ENCODE measurements at regions not wholly inside any gene's neighbourhood (a gene's known extent, or its start where the extent isn't known, plus 50 kb on each side); places are given as distances from the start of the nearest gene placed in this dataset.

GRCh38 chr1:219500327-219500897, 112.5 kb downstream of the ZC3H11B start:
- DNase-seq (ENCODE audit: low read depth, low spot score): no peak
- Histone ChIP-seq H3K4me1 (ENCODE audit: control insufficient read depth, extremely low read depth, insufficient read depth, low read length) (no peaks in the 10 kb centered on the region), H2AFZ (ENCODE audit: control insufficient read depth, low read length) (no peak overlapping the region), H3K36me3 (ENCODE audit: control insufficient read depth in 2 of 2, extremely low read depth in 1 of 2, insufficient read depth in 2 of 2, low read length in 2 of 2) (no peaks in the 10 kb centered on the region), H3K4me3 (ENCODE audit: control insufficient read depth in 2 of 3, extremely low read depth in 1 of 3, insufficient read depth in 2 of 3, low read depth in 1 of 3, low read length in 3 of 3) (no peak overlapping the region), H3K27ac (ENCODE audit: control insufficient read depth, insufficient read depth, low read length) (no peak overlapping the region), H3K9me3 (ENCODE audit: control insufficient read depth, low read depth, low read length) (no peaks in the 10 kb centered on the region), H3K79me2 (ENCODE audit: control insufficient read depth, insufficient read depth, low read length) (no peaks in the 10 kb centered on the region), H4K20me1 (ENCODE audit: control insufficient read depth, extremely low read depth, insufficient read depth, low read length) (no peaks in the 10 kb centered on the region), H3K27me3 (ENCODE audit: control insufficient read depth, extremely low read depth, insufficient read depth, low read length) (no peaks in the 10 kb centered on the region), H3K9ac (ENCODE audit: control insufficient read depth, extremely low read depth, insufficient read depth, low read length) (no peak overlapping the region), H3K4me2 (ENCODE audit: control insufficient read depth, extremely low read depth, insufficient read depth, low read depth, low read length) (no peak overlapping the region), H3K9me1 (ENCODE audit: control insufficient read depth, extremely low read depth, insufficient read depth, low read length) (no peaks in the 10 kb centered on the region)
- FAIRE-seq: no peak
- TF ChIP-seq EZH2 (IDR thresholded peaks at IDR 0.05; ENCODE audit: low read length) (no peak), CTCF (optimal IDR thresholded peaks at IDR 0.05 in 1 of 3, IDR thresholded peaks at IDR 0.05 in 1 of 3, conservative IDR thresholded peaks at IDR 0.05 in 1 of 3; ENCODE audit: extremely low read depth in 1 of 3, insufficient read depth in 2 of 3, low read length in 3 of 3) (no peak)
- dilution Hi-C loops (cut with MboI; ENCODE audit: extremely low pct_ligation_motif_present, low sequenced_read_pairs): no loop called here

- no peak overlapping the region for H3K4me2 ChIP-seq (ENCODE audit: control insufficient read depth, extremely low read depth, insufficient read depth, low read depth, low read length)
- no peaks in the 10 kb centered on the region for H3K9me3 ChIP-seq (ENCODE audit: control insufficient read depth, low read depth, low read length)
- TF ChIP-seq CTCF (optimal IDR thresholded peaks at IDR 0.05 in 1 of 3, IDR thresholded peaks at IDR 0.05 in 1 of 3, conservative IDR thresholded peaks at IDR 0.05 in 1 of 3; ENCODE audit: extremely low read depth in 1 of 3, insufficient read depth in 2 of 3, low read length in 3 of 3) (no peak), EZH2 (IDR thresholded peaks at IDR 0.05; ENCODE audit: low read length) (no peak)
- no peak overlapping the region for H3K27ac ChIP-seq (ENCODE audit: control insufficient read depth, insufficient read depth, low read length)
- no peaks in the 10 kb centered on the region for H3K79me2 ChIP-seq (ENCODE audit: control insufficient read depth, insufficient read depth, low read length)
- dilution Hi-C loops (cut with MboI; ENCODE audit: extremely low pct_ligation_motif_present, low sequenced_read_pairs): no loop called here
- no peaks in the 10 kb centered on the region for H4K20me1 ChIP-seq (ENCODE audit: control insufficient read depth, extremely low read depth, insufficient read depth, low read length)
- H3K4me3 ChIP-seq (ENCODE audit: control insufficient read depth in 2 of 3, extremely low read depth in 1 of 3, insufficient read depth in 2 of 3, low read depth in 1 of 3, low read length in 3 of 3): no peak overlapping the region
- H3K4me1 ChIP-seq (ENCODE audit: control insufficient read depth, extremely low read depth, insufficient read depth, low read length): no peaks in the 10 kb centered on the region
- no peak overlapping the region for H3K9ac ChIP-seq (ENCODE audit: control insufficient read depth, extremely low read depth, insufficient read depth, low read length)
- no peaks in the 10 kb centered on the region for H3K27me3 ChIP-seq (ENCODE audit: control insufficient read depth, extremely low read depth, insufficient read depth, low read length)
- no peak overlapping the region for H2AFZ ChIP-seq (ENCODE audit: control insufficient read depth, low read length)
- no peaks in the 10 kb centered on the region for H3K9me1 ChIP-seq (ENCODE audit: control insufficient read depth, extremely low read depth, insufficient read depth, low read length)
- DNase-seq (ENCODE audit: low read depth, low spot score): no peak
- no peak for FAIRE-seq
- no peaks in the 10 kb centered on the region for H3K36me3 ChIP-seq (ENCODE audit: control insufficient read depth in 2 of 2, extremely low read depth in 1 of 2, insufficient read depth in 2 of 2, low read length in 2 of 2)
Measured at GRCh38 chr1:219498666-219499065, 114.2 kb downstream of the ZC3H11B start.
